HG03095 (cell line): ENCODE measurements at regions not wholly inside any gene's neighbourhood (a gene's known extent, or its start where the extent isn't known, plus 50 kb on each side); places are given as distances from the start of the nearest gene placed in this dataset.
"Not testable (repeated sequence)": the region's sequence is repeated elsewhere in the genome, so short reads cannot be mapped to it uniquely, and the experiment has no call there.

Experiments used
- ATAC-seq: cut with Tn5 transposase; IDR thresholded peaks from one replicate; pipeline ENCODE4 v1.9.1; 2021; ENCODE audit warnings: moderate library complexity; ENCODE audit not compliant: unreplicated experiment

DNA sequence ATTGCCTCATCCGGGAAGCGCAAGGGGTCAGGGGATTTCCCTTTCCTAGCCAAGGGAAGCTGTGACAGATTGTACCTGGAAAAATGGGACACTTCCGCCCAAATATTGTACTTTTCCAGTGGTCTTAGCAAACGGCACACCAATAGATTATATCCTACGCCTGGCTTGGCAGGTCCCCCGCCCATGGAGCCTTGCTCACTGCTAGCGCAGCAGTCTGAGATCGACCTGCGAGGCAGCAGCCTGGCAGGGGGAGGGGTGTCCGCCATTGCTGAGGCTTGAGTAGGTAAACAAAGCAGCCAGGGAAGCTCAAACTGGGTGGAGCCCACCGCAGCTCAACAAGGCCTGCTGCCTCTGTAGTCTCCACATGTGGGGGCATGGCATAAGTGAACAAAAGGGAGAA lies 1075.4 kb upstream of the GOT2 start:
- not testable (repeated sequence) for ATAC-seq

DNA sequence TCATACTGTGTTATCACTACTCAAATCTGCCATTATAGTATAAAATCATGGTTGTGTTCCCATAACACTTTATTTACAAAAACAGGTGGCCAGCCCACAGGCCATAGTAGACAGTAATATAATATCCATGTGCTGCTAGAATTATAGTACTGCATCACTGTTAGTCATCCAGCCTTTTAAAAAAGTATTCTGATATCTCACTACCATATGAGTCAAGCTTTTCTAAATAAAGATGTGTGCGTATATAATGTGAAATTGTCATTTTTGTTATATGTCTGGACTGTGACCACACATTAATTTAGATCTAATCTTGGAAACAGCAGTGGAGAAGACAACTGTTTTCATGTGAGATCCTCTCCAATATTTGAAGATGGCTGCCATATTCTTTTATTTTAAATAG lies 1049.1 kb upstream of the GOT2 start:
- ATAC-seq, result no peak

DNA sequence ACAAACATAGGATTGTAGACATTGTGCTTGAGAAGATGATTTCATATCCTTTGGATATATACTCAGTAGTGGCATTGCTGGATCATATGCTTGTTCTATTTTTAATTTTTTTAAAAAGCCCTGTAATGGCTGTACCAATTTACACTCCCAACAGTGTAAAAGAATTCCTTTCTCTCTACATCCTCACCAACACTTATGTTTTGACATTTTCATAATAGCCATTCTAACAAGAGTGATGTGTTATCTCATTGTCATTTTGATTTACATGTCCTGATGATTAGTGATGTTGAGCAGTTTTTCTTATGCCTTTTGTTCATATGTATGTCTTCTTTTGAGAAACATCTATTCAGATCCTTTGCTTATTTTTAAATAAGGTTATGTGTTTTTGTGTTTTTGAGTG lies 1039.2 kb upstream of the GOT2 start:
- ATAC-seq, result no peak

DNA sequence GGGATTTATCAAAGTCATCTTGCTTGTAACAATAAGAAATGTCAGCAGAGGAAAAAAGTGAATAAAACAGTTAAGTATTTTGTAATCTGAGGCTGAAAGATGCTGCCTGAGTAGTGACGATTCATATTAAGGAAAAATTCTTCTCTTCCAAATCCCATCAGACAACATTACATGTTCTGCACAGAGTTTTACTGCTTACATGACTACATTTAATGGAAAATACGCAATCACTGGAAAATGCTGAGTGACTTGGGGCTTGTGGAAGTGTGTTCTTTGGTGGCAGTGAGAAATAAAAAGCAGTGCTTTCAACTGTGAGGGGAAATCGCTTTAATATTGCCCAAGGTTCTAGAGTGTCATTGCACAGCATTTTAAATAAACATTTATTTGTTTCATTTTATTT lies 1025.2 kb upstream of the GOT2 start:
- ATAC-seq, result no peak

DNA sequence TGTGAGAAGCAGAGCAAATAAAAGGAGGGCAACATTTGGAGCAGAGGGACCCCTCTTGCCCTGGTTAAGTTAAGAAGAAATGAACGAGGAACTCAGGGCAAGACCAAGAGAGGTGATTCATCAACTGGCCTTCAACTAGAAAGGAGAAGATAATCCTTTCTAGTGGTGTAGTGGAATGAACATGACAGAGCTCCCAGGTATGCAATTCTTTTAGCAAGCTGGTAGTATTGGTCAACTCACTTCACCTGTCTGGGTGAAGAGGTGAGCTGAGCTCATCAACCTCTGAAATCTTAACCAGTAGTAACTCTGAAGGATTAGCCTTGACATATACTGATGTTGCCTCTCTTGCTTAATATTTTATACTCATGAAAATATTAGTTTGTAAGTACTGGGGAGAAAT lies 1024.7 kb upstream of the GOT2 start:
- ATAC-seq, result no peak

DNA sequence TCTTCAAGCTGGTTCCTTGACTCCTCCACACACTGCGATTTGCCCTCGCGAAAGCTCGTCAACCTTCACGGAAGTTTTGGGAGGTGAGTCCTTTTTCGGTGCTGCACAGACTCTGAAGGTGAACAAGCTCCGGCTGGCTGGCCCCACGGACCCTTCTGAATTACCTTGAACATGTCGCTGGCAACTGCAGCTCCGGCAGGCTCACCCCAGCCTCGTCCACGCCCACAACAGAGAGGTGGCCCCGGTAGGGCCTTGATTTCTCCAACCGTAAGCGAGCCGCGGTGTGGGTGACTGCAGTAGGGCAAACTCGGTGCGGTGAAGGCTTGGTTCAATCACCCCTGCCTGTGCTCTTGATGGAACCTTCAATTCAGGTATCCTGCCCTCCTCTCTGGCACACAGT lies 1020.7 kb upstream of the GOT2 start:
- ATAC-seq, result no peak

DNA sequence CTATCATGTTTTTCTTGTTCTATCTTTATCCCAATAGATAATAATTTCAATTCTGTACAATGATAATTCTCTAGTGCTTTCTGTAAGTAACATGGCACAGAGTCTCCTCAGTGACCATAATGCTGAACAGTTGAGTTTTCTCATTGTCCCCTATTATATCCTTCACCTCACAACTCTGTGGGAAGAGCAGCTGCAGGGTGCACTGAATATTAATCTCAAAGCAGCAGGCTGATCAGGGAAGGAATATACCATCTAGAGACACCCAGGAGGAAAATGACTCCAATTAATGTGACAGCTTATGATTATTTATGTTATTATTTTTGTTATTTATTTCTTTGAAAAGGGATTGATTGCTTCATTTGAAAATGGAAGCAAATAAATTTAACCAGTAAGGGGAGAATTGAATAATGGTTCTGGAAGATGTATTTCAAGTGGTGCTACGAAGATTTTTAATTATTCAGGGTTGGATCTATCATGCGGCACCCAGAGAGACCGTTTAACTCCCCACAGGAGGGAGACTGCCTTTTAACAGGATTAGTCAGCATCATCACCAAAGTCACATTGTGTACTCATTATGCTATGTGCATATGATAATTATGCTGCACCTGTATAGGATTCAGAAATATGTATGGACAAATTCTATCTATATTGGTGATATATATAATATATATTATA lies 1015.7 kb upstream of the GOT2 start:
- no peak for ATAC-seq

DNA sequence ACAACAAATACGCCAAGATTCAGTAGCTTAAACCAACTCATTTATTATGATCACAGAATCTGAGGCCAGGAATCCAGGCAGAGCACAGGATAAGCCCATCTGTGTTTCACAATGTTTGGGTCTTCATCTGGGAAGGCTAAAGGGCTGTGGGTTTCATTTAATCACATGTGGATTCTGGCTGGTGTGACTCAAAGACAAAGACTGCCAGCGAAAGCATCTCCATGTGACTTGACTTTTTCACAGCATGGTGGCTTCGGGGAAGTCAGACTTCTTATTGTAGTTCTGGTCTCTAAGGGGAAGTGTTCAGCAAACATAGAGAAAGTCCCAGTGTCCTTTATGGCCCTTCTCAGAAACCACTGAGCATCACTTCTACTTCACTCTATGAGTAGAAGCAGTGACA lies 1014.4 kb upstream of the GOT2 start:
- ATAC-seq, result no peak

DNA sequence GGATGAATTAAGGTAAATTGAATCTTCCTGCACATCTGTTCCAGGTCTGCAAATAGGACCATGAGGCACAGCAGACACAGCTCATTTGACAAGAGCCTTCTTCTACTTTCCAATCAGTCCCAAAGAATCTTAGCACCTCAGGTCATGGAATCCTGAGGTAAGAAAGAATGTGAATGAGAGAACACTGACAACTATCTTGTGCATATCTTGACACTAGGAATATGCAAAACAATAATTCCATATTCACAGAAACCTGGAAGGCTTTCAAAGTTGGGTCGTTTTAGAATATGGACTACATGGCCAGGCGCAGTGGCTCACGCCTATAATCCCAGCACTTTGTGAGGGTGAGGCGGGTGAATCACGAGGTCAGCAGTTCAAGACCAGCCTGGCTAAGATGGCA lies 1009.4 kb upstream of the GOT2 start:
- no peak for ATAC-seq

DNA sequence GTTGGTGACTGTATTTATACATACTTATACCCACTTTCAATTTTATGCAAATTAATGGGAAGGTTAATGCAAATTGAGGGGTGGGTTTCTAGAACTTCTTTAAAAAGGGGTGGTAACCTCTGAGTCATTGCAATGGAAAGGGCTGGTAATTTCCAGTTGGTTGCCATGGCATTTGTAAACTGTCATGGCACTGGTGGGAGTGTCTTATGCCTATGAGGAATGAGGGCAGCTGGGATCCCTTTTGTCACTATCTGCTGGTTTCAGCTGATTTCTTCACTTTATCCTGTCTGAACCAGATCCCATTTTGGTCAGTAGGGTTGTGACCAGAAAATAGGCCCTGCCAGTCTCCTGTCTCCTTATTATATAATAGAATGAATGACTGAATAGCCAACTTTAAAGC lies 1006.7 kb upstream of the GOT2 start:
- no peak for ATAC-seq

DNA sequence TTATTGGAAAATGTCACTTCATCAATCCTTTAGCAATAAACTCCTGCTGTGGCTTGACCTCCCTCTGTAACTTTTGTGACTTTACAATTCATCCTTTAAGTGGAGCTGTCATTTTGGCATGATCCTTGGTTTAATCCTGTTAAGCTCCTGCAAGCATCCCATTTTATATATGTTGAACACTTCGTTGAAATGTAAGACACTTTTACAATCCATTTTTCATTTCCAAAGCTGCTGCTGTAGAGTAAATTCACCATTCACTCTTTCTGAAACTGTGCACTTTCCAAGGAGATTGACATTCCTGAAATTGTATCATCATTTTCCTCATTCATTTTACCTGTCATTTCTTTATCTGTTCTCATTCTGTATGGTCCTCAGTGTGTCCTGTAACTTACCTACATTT lies 1003.2 kb upstream of the GOT2 start:
- ATAC-seq, result no peak

DNA sequence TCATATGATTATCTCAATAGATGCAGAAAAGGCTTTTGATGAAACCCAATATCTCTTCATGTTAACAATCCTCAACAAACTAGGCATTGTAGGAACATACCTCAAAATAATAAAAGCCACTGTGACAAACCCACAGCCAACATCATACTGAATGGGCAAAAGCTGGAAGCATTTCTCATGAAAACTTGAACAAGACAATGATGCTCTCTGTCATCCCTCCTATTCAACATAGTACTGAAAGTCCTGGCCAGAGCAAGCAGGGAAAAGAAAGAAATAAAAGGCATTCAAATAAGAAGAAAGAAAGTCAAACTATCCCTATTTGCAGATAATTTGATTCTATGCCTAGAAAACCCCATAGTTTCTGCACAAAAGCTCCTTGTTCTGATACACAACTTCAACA lies 999.2 kb upstream of the GOT2 start:
- no peak for ATAC-seq

DNA sequence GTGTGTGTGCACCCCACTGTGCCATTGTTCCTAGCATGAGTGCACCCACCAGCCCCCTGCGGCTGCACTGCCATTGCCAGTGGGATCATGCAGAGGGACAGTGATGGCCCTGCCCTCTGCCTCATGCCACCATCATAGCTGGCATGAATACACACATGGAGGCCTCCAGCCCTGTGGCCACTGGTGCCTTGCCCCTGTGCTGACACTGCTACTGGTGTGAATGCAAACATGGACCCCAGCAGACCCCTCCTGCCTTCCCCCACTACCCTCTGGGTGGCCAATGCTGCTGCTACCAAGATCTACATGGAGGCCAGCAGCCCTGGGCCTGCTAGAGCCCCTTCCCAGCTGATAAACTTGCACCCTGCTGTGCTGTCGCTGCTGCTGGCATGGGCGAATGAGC lies 995.5 kb upstream of the GOT2 start:
- no peak for ATAC-seq

DNA sequence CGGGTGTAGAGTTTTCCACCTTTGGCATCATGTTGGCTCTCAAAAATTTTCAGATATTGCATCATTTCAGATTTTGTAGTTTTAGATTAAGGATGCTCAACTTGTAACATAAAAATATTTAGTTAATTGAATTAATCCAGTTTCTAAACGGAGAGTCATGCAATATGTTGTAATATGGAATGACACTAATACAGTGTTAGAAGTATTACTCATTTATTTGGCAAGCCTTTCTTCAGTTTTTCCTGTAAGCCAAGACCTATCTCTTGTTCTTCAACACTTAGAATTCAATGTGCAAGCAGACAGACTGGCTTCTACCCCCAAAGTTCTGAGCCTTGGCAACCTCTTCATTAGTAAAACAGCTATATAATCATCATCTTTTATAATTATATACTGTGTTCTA lies 985.0 kb upstream of the GOT2 start:
- no peak for ATAC-seq

DNA sequence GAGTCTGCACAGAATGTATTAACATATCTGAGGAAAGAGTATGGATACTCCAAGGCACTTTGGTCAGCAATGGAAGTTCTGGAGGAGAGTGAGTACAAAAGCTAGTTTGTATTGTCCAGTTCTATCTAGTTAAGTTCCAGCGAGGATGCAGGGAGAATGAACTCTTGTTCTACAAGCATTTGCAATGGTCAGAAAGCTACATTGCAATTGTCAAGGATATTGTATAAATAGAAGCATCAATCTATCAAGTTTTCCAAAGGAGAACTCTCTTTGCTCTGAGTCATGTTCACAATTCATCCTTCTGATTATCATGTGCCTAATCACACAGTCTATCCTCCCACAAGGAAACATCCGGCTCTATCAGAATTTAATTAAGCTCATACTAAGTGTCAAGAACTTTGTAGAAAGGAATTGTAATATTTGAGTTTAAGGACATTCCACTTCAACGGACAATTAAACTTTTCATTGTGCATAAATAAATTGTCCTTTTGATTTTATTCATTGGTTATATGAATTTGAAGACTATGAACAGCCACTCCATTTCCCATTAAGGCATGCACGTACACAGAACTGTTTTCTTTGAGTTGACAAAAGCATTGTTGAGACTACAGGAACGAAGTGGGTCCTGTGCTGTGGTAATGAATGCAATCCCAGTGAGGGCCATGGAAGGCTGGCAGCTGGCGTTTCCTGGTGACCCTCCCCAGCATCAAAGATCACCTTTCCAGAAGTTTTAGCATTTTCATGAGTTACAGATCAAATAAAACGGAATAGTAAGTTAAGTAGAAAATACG lies 973.5 kb upstream of the GOT2 start:
- no peak for ATAC-seq

DNA sequence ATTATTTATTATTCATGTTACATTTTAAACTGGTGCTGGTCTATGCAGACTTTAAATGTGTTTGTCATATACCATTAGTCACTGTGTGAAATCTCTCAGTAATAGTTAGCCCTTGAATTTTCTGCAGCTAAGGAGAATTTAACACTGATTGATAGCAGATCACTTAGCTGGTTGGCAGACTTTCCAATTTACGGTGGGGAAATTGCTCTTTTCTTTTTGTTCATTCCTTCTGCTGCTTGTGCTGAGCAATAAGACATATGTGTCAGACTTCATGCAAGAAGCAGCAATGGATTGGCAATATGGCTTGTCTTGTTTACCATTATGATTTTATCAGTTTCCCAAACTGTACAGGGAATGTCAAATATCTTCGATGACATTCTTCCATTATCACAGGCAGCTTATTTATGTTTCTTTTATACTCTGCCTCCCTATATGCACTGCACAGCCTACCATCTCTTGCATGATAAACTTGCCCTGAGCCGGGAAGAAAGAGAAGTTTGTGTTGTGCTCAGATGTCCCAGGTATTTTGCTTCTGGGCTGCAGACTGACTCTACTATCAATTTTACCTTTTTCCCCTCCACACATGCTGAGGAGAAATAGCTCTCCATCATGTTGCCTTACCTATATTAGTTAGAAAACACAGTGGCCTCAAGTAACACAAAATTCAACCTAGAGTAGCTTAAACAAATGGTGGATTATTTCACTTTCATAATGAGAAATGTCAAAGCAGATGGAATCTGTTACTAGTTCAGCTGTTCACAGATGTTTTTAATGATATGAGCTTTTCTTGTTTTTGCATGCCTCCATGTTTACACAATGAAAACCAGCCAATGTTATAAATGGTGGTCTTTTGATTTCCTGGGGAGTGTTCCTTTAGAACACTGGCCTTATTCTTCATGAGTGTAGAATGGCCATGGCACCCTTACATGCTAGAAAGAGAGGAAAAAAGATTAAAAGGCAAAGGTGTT lies 968.1 kb upstream of the GOT2 start:
- ATAC-seq, result no peak

DNA sequence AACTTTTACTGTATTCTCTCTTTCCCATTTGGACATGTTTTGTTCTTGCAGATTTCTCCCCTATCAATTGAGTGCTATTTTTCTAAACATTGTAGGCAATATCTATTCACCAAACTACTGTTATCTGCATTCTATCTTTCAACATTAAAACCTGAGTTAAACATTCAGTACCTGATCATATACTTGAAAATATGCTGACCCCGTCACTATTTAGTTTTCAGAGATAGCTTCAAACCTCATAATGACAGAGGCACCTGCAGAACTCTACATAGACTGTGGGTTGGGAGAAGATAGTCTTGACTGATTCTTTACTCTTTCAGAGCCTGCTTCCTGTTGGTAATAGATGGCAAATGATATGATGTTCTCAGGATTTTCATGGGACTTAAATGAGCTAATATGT lies 965.7 kb upstream of the GOT2 start:
- ATAC-seq, result no peak

DNA sequence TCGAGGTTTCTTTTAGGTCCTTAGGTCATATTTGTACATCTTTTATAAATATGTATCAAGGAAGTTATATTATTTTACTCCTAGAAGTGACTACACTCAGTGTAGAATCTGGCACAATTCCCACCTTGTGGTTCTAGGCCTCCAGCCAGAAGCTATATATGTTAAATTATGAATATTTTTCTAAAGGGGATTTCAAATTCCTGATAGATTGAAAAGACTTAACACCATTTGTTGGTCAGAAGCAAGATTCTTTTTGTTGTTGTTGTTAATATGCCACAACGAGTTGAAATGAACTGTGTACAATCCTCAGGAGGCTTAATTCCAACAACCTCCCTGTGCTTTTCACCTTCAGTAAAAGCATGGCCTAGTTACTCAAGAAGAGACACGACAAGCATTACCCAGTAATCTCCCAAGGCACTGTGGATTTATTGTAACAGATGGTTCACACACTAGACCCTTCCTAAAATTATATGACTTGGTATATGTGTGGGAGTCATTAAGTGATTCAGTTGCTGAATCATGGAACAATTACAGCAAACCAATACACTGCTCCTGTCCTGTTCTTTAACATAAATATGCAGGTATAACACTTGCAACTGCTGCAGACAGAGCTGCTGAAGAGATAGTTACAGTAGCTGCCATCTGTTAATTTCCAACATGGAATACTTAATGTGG lies 964.4 kb upstream of the GOT2 start:
- no peak for ATAC-seq

DNA sequence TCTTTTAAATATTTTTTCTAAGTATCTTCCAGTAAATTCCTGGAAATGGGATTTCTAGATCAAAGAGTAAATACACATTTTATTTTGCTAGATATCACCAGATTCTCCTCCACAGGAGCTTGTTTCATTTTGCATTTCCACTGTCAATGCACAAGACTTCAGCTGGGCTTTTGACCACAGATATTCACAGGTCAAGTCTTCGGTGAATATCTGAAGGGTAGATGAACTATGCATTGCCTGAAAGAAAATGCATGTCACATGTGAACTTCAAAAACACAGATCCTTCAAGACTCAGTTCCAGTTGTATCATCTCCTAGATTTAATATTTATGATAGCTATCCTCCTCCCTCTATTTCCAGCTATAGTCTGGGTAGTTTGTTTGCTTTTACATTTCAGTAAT lies 963.6 kb upstream of the GOT2 start:
- ATAC-seq, result no peak

DNA sequence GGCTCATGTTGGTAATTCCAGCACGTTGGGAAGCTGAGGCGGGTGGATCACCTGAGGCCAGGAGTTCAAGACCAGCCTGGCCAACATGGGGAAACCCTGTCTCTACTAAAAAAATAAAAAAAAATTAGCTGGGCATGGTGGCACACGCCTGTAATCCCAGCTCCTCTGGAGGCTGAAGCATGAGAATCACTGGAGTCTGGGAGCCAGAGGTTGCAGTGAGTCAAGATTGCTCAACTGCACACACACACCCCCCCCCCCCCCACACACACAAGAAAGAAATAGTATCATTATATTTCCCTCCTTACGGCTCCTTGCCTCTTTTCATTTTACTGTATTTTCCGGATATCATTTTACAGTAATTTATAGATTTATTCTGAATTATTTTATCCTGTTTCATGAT lies 963.1 kb upstream of the GOT2 start:
- no peak for ATAC-seq

DNA sequence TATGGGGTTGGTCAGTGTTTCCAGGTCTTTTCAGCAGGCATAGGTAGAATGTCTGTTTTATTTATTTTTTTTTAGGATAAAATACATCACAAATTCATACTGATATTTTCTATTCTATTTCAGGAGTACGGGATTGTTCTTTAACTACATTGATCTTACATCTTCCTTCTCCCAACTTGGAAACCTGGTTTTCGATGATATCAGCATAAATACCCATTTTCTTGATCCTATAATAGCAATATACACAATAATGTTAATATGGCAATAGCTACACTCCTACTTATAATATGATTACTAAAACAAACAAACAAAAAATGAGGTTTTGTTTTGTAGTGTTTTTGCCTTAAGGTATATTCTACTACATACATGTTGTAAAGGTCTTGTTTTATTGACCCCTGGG lies 962.4 kb upstream of the GOT2 start:
- no peak for ATAC-seq
